GM12875 (cell line): ENCODE measurements at regions not wholly inside any gene's neighbourhood (a gene's known extent, or its start where the extent isn't known, plus 50 kb on each side); places are given as distances from the start of the nearest gene placed in this dataset.

Experiments used
- H3K4me3 ChIP-seq: one replicate; pipeline ENCODE4 v1.5.1; 2011; ENCODE audit warnings: low read depth, low read length, control low read depth
- TF ChIP-seq, protein P1 (sequence below): IDR thresholded peaks from 2 replicates; pipeline ENCODE4 v1.5.1; 2011; ENCODE audit warnings: low read depth, mild to moderate bottlenecking, control low read depth, inconsistent platforms, low read length, moderate library complexity, borderline replicate concordance; ENCODE audit not compliant: insufficient read depth

DNA sequence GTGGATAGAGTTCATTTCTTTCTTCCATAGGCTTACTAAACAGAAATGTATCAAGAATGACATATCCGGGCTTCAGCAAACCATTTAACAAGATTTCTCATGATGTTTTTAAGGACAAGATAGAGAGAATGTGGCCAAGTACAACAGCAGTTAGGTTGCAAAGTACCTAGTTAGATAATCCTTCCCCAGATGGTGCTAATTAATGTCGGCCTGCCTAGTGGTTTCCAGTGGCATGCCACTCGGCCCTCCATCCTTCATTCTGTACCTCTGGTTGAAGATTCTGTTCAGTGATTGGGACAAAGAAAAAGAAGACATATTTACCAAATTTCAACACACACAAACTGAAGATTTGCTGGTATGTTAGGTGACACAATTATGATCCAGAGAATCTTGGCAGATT is 212.1 kb downstream of the MACC1 start:
- TF ChIP-seq, protein P1, sequence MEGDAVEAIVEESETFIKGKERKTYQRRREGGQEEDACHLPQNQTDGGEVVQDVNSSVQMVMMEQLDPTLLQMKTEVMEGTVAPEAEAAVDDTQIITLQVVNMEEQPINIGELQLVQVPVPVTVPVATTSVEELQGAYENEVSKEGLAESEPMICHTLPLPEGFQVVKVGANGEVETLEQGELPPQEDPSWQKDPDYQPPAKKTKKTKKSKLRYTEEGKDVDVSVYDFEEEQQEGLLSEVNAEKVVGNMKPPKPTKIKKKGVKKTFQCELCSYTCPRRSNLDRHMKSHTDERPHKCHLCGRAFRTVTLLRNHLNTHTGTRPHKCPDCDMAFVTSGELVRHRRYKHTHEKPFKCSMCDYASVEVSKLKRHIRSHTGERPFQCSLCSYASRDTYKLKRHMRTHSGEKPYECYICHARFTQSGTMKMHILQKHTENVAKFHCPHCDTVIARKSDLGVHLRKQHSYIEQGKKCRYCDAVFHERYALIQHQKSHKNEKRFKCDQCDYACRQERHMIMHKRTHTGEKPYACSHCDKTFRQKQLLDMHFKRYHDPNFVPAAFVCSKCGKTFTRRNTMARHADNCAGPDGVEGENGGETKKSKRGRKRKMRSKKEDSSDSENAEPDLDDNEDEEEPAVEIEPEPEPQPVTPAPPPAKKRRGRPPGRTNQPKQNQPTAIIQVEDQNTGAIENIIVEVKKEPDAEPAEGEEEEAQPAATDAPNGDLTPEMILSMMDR: no peak
- no peak overlapping the region for H3K4me3 ChIP-seq

DNA sequence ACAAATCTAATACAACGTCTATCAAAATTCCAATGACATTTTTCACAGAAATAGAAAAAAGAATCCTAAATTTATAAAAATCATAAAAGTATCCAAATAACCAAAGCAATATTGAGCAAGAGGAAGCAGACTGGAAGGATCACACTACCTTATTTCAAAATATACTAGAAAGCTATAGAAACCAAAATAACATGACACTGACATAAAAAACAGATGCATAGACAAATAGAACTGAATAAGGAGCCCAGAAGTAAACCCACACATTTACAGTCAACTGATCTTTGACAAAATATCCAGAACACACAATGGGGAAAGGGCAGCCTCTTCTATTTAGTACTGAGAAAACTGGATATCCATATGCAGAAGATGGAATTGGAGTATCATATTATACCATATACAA is 217.5 kb downstream of the MACC1 start:
- no peak overlapping the region for H3K4me3 ChIP-seq
- TF ChIP-seq, protein P1: no peak

DNA sequence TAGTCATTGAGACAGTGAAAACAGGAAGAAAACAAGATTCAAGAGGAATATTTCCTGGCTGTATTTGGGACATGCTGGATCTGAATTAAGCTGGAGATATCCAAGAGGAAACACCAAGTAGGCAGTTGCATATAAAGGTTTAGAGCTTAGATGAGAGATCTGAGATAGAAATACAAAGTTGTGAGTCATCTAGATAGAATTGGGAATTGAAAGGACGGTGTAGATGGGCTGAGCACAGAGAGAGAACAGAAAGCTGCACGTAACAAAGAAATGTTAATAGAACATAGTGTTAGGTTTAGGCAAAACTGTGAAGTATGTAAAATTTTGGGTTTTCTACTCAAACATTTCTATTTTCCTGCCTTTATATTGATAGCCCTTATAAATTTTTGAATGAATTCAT is 218.5 kb upstream of the TMEM196 start:
- TF ChIP-seq, protein P1: no peak
- H3K4me3 ChIP-seq: no peak overlapping the region

DNA sequence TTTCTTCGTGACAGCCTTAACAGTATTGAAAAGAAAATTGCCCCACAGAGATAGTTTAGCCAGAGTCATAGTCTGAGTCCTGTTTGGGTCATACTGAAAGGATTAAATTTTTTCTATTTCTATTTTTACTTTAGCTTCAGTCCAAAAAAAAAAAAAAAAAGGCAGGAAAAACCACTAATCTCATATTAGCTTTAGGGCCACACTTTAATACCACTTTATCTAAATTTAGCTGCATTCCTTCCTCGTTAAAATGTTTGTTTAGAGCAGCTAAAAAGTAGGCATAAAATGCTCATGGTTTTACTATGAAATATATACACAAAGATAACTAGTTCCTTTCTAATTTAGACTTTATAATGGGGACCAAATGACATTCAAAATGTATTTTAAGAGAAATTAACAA is 216.5 kb upstream of the TMEM196 start:
- TF ChIP-seq, protein P1: no peak
- no peak overlapping the region for H3K4me3 ChIP-seq

DNA sequence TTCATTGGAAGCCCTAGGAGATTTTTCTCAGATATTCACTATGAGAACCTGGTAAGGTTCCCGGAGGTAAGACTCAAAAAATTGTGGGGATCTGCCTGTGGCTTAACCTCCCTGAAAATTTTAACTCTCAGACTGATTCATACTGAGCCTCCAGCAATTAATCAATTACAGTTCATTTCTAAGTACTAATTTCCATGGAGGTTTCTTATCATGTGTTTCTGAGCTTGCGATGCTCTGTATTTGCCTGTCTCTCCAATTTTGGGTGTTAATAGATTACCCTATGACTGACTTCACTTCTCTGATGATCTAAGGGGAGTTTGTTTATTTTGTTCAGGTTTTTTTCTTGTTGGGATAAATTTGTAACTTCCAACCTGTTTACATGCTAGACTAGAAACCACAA is 215.4 kb upstream of the TMEM196 start:
- no peak overlapping the region for H3K4me3 ChIP-seq
- TF ChIP-seq, protein P1: no peak

DNA sequence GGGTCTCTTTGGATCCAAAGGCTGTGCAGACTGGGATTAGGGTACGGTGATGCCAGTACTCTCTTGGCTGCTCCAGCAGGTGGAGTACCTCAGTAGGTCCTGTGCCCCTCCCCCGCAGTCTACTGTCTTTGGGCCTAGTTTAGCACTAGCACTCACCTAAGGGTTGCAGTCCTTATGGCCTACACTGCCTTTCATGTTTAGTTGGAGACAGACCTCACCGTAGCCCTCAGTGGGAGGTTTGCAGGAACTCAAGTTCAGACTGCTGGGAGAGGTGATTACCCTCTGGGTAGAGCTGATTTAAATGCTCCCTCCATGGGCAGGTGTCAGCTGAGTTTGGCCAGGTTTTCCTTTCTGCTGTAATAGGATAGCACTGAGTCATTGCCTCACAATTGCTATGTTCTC is 210.8 kb upstream of the TMEM196 start:
- no peak overlapping the region for H3K4me3 ChIP-seq
- TF ChIP-seq, protein P1: peak; percentile 15; the same call in 1 of the 2 replicates

DNA sequence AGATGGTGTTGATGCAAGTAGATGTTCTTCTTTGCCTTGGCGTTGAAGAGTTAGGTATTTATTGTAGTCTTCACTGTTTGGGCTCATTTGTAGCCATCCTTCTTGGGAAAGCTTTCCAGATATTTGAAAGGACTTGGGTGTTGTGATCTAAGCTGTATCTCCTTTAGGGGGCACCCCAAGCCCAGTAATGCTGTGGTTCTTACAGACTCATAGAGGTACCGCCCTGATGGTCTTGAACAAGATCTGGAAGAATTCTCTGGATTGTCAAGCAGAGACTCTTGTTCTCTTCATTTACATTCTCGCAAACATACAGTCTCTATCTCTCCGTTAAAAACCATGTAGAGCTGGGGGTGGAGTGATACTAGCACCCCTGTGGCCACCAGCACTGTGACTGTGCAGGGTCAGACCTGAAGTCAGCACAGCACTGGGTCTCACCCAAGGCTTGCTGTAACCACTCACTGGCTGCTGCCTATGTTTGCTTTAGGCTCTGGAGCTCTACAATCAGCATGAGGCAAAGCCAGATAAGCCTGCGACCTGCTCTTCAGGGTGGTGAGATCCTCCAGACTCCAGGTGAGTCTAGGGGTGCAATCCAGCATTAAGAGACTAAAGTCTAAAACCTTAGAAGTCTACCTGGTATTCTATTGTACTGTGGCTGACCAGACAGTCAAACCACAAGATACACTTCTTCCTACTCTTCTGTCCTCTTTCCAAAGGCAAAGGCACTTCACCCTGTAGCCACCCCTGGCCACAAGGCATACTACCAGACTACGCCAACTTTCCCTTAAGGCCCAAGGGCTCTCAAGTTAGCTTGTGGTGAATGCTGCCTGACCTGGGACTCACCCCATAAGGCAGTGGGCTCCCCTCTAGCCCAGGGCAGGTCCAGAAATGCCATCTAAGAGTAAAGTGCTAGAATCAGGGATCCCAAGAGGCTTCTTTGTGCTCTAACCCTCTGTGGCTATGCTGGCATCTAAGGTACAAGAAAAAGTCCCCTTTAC is 209.7 kb upstream of the TMEM196 start:
- TF ChIP-seq, protein P1: 0 out of 2 replicates have a peak, but pooled peaks have one; percentile 32
- no peak overlapping the region for H3K4me3 ChIP-seq
